Osteocyte (in vitro differentiated cells): ENCODE measurements at regions not wholly inside any gene's neighbourhood (a gene's known extent, or its start where the extent isn't known, plus 50 kb on each side); places are given as distances from the start of the nearest gene placed in this dataset.

Source experiments
- DNase-seq: peaks from one replicate; pipeline ENCODE4 v3.0.0; 2021; ENCODE audit warnings: mixed read lengths; ENCODE audit not compliant: unreplicated experiment; ENCODE audit errors: extremely low spot score
- H3K27ac Mint-ChIP-seq: one replicate; pipeline ENCODE4 v1.8.0; 2021; ENCODE audit warnings: mild to moderate bottlenecking, mixed read lengths; ENCODE audit not compliant: unreplicated experiment
- H3K27me3 Mint-ChIP-seq: one replicate; pipeline ENCODE4 v1.8.0; 2021; ENCODE audit warnings: mixed read lengths; ENCODE audit not compliant: unreplicated experiment
- H3K36me3 Mint-ChIP-seq: one replicate; pipeline ENCODE4 v1.8.0; 2021; ENCODE audit warnings: mixed read lengths; ENCODE audit not compliant: unreplicated experiment
- H3K4me1 Mint-ChIP-seq: one replicate; pipeline ENCODE4 v1.8.0; 2021; ENCODE audit warnings: mixed read lengths; ENCODE audit not compliant: unreplicated experiment
- H3K4me3 Mint-ChIP-seq: one replicate; pipeline ENCODE4 v1.8.0; 2021; ENCODE audit warnings: mild to moderate bottlenecking, moderate library complexity, mixed read lengths; ENCODE audit not compliant: unreplicated experiment
- H3K9me3 Mint-ChIP-seq: one replicate; pipeline ENCODE4 v1.8.0; 2021; ENCODE audit warnings: mixed read lengths; ENCODE audit not compliant: unreplicated experiment
- TF ChIP-seq, protein P1 (sequence below): fragments of 200-600 bp; sonication (generic); IDR thresholded peaks from 2 replicates; pipeline ENCODE4 v1.5.0; 2021; ENCODE audit warnings: antibody characterized with exemption, mild to moderate bottlenecking, moderate library complexity

DNA sequence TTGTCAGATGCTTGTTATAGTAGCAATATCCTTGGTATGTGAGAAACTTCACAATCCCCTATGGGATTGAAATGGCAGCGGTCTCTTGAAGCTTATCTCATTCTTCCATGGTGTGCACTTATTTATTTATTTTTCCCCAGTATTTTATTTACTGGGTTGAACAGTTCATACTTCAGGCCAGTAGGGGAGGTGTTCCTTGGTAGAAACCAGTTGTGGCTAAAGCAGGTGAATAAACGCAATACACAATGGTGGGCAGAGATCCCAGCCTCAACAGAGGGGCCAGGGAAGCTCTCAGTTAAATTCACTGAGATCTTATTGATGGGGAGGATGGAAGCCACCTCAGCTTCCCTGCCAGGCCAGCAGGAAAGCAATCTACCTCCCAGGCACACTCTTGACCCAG lies 93.7 kb upstream of the SRD5A2 start:
- no peak overlapping the region for H3K27ac Mint-ChIP-seq
- H3K36me3 Mint-ChIP-seq: no peaks in the 10 kb centered on the region
- H3K27me3 Mint-ChIP-seq: no peaks in the 10 kb centered on the region
- no peak for DNase-seq
- H3K4me3 Mint-ChIP-seq: no peak overlapping the region
- no peaks in the 10 kb centered on the region for H3K4me1 Mint-ChIP-seq
- TF ChIP-seq, protein P1, sequence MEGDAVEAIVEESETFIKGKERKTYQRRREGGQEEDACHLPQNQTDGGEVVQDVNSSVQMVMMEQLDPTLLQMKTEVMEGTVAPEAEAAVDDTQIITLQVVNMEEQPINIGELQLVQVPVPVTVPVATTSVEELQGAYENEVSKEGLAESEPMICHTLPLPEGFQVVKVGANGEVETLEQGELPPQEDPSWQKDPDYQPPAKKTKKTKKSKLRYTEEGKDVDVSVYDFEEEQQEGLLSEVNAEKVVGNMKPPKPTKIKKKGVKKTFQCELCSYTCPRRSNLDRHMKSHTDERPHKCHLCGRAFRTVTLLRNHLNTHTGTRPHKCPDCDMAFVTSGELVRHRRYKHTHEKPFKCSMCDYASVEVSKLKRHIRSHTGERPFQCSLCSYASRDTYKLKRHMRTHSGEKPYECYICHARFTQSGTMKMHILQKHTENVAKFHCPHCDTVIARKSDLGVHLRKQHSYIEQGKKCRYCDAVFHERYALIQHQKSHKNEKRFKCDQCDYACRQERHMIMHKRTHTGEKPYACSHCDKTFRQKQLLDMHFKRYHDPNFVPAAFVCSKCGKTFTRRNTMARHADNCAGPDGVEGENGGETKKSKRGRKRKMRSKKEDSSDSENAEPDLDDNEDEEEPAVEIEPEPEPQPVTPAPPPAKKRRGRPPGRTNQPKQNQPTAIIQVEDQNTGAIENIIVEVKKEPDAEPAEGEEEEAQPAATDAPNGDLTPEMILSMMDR: no peak
- H3K9me3 Mint-ChIP-seq: peaks cover 18% of the 10 kb centered on the region

DNA sequence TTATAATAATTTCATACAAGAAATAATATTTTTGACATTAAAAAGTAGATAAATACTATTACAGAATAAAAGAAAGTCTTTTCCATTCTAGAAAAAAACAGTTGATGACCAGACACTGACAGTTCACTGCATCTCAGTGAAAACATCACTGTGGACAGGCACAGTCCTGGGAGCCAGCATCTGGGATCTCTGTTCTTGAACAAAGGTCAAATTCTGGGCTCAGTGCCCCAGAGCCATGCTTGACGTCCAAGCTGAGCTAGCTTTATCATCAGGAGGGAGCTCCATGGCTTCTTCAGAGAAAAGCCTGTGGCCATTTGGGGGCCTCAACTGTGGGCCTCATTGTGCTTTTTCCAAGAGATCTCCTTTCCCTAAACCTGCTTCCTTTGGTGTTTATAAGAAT lies 86.1 kb upstream of the SRD5A2 start:
- Mint-ChIP-seq H3K4me3 (no peak overlapping the region), H3K36me3 (no peaks in the 10 kb centered on the region), H3K27me3 (peaks cover under 1% of the 10 kb centered on the region), H3K4me1 (no peaks in the 10 kb centered on the region), H3K27ac (no peak overlapping the region), H3K9me3 (no peaks in the 10 kb centered on the region)
- TF ChIP-seq, protein P1: no peak
- no peak for DNase-seq

DNA sequence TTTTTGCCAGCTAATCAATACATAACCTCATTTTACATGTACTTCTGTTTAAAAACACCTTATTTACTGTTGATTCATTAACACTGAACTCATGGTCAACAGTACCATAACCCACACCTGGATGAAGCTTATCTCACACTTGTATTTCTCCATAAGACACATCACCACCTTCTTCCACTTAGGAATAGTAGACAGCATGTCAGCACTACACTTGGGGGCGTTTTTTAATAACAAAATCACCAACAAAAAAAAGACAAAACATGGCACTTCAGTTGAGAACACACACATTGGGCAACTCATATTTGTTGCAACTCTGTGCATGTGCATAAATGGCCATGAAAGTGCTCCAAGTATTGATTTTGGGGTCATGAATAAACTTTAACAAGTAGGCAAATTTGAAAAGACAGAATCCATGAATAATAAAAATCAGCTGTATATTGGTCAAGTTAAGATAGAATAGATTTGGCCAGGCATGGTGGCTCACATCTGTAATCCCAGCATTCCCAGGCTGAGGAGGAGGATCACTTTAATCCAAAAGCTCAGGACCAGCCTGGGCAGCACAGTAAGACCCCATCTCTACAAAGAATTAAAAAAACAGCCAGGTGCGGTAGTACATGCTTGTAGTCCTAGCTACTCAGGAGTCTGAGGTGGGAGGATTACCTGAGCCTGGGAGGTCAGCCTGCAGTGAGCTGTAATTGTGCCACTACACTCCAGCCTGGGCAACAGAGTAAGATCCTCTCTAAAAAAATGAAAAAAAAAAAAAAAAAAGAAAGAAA lies 84.4 kb upstream of the SRD5A2 start:
- Mint-ChIP-seq H3K9me3 (peaks cover 3% of the 10 kb centered on the region), H3K4me3 (no peak overlapping the region), H3K27ac (no peak overlapping the region), H3K27me3 (peaks cover 3% of the 10 kb centered on the region), H3K36me3 (no peaks in the 10 kb centered on the region), H3K4me1 (no peaks in the 10 kb centered on the region)
- TF ChIP-seq, protein P1: no peak
- DNase-seq: no peak

DNA sequence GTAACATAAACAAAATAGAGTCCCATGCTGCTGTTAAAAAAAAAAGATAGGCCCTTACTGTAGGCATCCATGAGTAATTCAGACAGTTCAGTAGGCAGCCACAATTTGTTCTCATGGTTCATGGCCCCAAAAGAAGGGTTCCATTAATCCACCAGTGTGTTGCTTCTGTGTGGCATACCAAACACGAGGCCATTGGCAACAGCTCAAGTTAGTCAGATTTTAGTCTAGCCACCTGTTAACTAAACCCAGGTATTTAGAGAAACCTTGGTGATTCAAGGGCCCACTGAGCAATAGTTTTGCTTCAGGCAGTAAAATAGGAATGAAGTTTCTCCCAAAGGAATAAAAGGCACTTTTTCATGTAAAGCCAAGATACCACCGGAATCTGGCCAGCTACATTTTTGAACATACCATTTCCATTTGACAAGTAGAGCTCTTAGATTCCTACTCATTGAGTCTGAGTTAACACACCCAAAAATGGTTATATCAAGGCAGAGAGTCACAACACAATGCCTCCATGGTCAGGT lies 80.1 kb upstream of the SRD5A2 start:
- no peak overlapping the region for H3K4me3 Mint-ChIP-seq
- H3K27me3 Mint-ChIP-seq: peaks cover 7% of the 10 kb centered on the region
- no peaks in the 10 kb centered on the region for H3K4me1 Mint-ChIP-seq
- H3K27ac Mint-ChIP-seq: no peak overlapping the region
- DNase-seq: no peak
- TF ChIP-seq, protein P1: no peak
- H3K9me3 Mint-ChIP-seq: peaks cover 3% of the 10 kb centered on the region
- H3K36me3 Mint-ChIP-seq: no peaks in the 10 kb centered on the region

DNA sequence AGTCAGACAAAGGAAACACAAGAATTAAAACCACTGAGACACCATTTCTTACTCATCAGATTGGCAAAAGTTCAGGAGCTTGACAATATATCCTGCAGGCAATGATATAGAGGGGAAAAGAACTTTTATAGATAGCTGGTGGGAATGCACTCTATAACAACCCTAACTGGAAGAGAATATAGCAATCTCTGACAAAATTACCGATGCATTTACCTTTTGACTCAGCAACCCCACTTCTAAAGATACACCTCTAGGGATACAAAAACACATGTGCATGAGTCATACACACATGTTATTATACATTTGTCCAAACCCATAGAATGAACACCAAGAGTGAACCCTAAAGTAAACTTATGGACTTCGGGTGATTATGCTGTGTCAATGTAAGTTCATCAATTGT lies 79.4 kb upstream of the SRD5A2 start:
- no peak for DNase-seq
- Mint-ChIP-seq H3K27ac (no peak overlapping the region), H3K27me3 (peaks cover 7% of the 10 kb centered on the region), H3K36me3 (no peaks in the 10 kb centered on the region), H3K4me1 (no peaks in the 10 kb centered on the region), H3K4me3 (no peak overlapping the region), H3K9me3 (peaks cover 3% of the 10 kb centered on the region)
- TF ChIP-seq, protein P1: no peak
